Astrocyte (in vitro differentiated cells and primary cell): ENCODE measurements at regions not wholly inside any gene's neighbourhood (a gene's known extent, or its start where the extent isn't known, plus 50 kb on each side); places are given as distances from the start of the nearest gene placed in this dataset.

Source experiments
- CTCF ChIP-seq: IDR thresholded peaks from 2 replicates; pipeline ENCODE4 v1.5.1; 2011; ENCODE audit warnings: low read depth, mild to moderate bottlenecking, inconsistent platforms, low read length, moderate library complexity; ENCODE audit not compliant: insufficient read depth
- EZH2 ChIP-seq: IDR thresholded peaks from 2 replicates; pipeline ENCODE4 v1.6.1; 2012; ENCODE audit warnings: mild to moderate bottlenecking, low read length, inconsistent platforms; ENCODE audit not compliant: insufficient read depth

- TF ChIP-seq CTCF = no peak
- no peak for TF ChIP-seq EZH2
These were observed 117.8 kb upstream of the PJA1 start for GRCh38 chrX:69282893-69283690.
